Mucosa of rectum (tissue), 2 donors: ENCODE measurements at regions not wholly inside any gene's neighbourhood (a gene's known extent, or its start where the extent isn't known, plus 50 kb on each side); places are given as distances from the start of the nearest gene placed in this dataset.

Experiments used
- H3K27ac ChIP-seq, 2 donors: one replicate each; pipeline ENCODE4 v1.7.0; 2013; ENCODE audit warnings: inconsistent platforms in 2 of 2, low read depth in 2 of 2, low read length in 2 of 2
- H3K27me3 ChIP-seq, 2 donors: one replicate each; pipeline ENCODE4 v1.7.0; 2013; ENCODE audit warnings: low read length in 2 of 2; ENCODE audit not compliant: control insufficient read depth in 2 of 2, insufficient read depth in 2 of 2
- H3K36me3 ChIP-seq, 2 donors: one replicate each; pipeline ENCODE4 v1.7.0; 2013; ENCODE audit warnings: low read length in 2 of 2; ENCODE audit not compliant: control insufficient read depth in 2 of 2, insufficient read depth in 2 of 2
- H3K4me1 ChIP-seq, 2 donors: one replicate each; pipeline ENCODE4 v1.7.0; 2013; ENCODE audit warnings: low read length in 2 of 2, mild to moderate bottlenecking in 1 of 2; ENCODE audit not compliant: control insufficient read depth in 2 of 2, insufficient read depth in 2 of 2
- H3K4me3 ChIP-seq, 2 donors: one replicate each; pipeline ENCODE4 v1.7.0; 2013; ENCODE audit warnings: low read length in 2 of 2
- H3K9ac ChIP-seq, 2 donors: one replicate each; pipeline ENCODE4 v1.7.0; 2013; ENCODE audit warnings: low read length in 2 of 2, low read depth in 1 of 2, mild to moderate bottlenecking in 1 of 2
- H3K9me3 ChIP-seq, 2 donors: one replicate each; pipeline ENCODE4 v1.7.0; 2013; ENCODE audit warnings: low read length in 2 of 2; ENCODE audit not compliant: control insufficient read depth in 2 of 2
- donor health status: healthy.
- donor health status: Normal muscosa, but diverticular disease.

GRCh38 chr12:91778091-91778832 lies 367.4 kb downstream of the BTG1 start:
- peak overlapping the region; percentile 66 to 70 for H3K27ac ChIP-seq
- peak overlapping the region; percentile 12 to 28 for H3K9ac ChIP-seq

DNA sequence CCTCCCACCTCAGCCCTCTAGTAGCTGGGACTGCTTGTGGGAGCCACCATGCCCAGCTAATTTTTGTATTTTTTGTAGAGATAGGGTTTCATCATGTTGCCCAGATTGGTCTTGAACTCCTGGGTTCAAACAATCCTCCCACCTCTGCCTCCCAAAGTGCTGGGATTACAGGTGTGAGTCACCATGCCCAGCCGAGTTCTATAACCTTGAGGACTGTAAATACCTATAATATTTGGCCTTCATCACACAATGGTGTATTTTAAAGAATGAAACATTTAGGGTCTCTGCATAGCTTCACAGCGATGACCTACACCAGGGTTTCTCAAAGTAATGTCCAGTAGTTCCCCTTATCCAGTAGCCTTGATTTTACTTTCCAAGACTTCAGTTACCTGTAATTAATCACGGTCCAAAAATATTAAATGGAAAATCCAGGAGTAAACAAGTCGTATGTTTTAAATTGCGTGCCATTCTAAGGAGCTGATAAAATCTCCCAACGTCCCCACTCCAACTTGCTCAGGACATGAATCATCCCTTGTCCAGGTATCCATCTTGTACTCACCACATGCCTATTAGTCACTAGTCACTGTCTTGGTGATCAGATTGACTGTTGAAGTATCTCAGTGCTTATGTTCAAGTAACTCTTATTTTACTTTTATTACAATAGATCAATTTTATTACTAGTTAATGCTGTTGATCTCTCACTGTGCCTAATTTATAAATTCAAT lies 368.2 kb downstream of the BTG1 start:
- no peak overlapping the region for H3K9ac ChIP-seq
- H3K36me3 ChIP-seq, result no peaks in the 10 kb centered on the region
- no peaks in the 10 kb centered on the region for H3K27me3 ChIP-seq
- H3K4me1 ChIP-seq, result peaks cover 8 to 12% of the 10 kb centered on the region in 2 donors
- H3K9me3 ChIP-seq, result no peaks in the 10 kb centered on the region
- H3K27ac ChIP-seq, result no peak overlapping the region
- H3K4me3 ChIP-seq, result no peak overlapping the region

More at GRCh38 chr12:91778091-91778832, 367.4 kb downstream of the BTG1 start:
- peaks cover 8 to 12% of the 10 kb centered on the region in 2 donors for H3K4me1 ChIP-seq
- no peaks in the 10 kb centered on the region for H3K36me3 ChIP-seq
- peak overlapping the region in 1 of 2 donors; percentile 38 for H3K4me3 ChIP-seq
- H3K9me3 ChIP-seq, result no peaks in the 10 kb centered on the region
- no peaks in the 10 kb centered on the region for H3K27me3 ChIP-seq

DNA sequence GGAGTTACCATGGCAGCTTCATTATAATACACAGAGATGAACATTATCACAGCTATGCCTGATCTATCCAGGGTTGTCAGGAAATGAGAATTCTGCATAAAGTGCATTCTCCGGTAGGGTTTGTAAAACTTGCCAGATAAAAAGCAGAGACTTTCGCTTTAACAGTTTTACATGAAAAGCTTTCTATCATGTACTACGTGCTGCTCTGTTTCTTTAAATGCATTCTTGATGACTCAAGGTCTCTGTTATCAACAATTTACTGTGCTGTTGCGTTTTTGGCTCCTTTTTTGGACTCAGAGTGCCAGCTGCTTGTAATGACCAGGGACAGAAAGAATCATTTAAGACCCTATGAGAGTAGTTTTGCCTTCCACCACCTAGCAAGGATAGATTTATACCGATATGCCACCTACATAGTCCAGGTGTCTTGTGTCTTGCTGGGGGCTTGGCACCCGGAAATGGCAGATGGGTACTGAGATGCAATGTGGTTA lies 371.2 kb downstream of the BTG1 start:
- H3K4me1 ChIP-seq, result peaks cover 8 to 12% of the 10 kb centered on the region in 2 donors
- no peak overlapping the region for H3K27ac ChIP-seq
- no peaks in the 10 kb centered on the region for H3K36me3 ChIP-seq
- H3K4me3 ChIP-seq, result no peak overlapping the region
- no peak overlapping the region for H3K9ac ChIP-seq
- H3K27me3 ChIP-seq, result no peaks in the 10 kb centered on the region
- H3K9me3 ChIP-seq, result no peaks in the 10 kb centered on the region

DNA sequence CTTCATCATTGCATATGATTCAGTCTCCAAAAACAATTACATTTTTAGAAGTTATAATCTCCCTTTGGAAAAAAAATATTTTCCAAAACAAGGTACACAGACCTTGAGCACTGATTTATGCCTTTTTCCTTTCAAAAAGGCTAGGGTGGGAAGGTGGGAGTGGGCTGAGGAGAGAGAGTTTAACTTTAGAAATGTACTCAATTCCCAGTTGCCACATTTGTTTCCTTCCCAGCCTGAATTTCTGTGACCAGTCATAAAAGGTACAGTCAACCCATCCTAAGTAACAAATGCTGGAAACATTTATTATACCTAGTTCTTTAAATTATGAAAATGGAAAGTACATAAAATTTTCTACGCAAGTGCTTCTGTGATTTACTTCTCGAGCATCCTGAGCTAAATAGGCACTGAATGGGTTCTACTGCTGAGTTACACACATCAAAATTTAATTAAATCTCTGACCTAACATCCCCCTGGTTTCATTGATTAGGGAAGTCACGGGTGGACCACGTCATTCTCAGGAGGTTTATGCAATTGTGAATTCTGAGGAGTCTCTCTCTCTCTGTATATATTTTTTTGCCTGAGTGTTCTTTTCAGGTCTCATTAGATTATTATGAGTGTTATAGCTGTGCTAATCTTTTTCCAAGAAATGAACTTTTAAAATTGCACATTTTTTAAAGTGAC lies 371.8 kb downstream of the BTG1 start:
- Histone ChIP-seq H3K9me3 (no peaks in the 10 kb centered on the region), H3K36me3 (no peaks in the 10 kb centered on the region), H3K27me3 (no peaks in the 10 kb centered on the region), H3K4me1 (peaks cover 5 to 6% of the 10 kb centered on the region in 2 donors), H3K27ac (no peak overlapping the region), H3K9ac (no peak overlapping the region), H3K4me3 (no peak overlapping the region)

DNA sequence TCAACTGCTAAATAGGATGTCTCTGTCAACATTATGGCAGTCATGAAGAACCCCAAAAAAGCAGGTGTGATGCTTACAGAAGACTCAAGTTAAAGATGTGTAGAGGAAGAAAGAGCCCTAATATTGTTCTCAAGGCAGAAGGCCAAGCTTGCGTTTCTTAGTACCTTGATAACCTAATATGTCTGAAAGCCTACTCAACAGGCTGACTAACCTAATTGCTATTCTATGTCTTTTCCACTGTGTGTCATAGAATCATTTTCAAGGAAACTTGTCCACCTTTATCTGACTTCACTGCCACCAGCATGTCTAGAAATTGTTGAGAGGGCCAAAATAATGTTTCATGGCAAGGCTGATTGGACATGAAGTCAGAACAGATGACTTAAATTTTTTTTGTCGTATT lies 373.2 kb downstream of the BTG1 start:
- H3K4me3 ChIP-seq, result no peak overlapping the region
- no peaks in the 10 kb centered on the region for H3K36me3 ChIP-seq
- no peaks in the 10 kb centered on the region for H3K4me1 ChIP-seq

DNA sequence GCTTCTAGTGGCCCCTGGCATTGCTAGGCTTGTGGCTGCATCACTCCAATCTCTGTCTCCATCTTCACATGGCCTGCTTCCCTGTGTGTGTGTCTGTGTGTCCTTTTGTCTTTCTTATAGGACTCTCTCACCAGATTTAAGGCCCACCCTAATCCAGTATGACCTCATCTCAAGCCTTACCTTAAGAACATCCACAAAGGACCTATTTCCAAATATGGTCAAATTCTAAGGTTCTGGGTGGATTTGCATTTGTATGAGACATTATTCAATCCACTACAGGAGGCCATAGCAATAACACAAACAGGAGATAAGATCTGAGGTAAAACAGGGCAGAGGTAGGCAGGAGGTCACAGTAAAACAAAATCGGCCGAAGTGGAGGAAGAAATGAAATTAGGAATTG lies 375.9 kb downstream of the BTG1 start:
- Histone ChIP-seq H3K36me3 (no peaks in the 10 kb centered on the region), H3K27ac (no peak overlapping the region), H3K27me3 (no peaks in the 10 kb centered on the region), H3K4me3 (no peak overlapping the region), H3K9ac (no peak overlapping the region), H3K9me3 (no peaks in the 10 kb centered on the region), H3K4me1 (no peaks in the 10 kb centered on the region)

More for the DNA sequence above, 373.2 kb downstream of the BTG1 start:
- H3K9me3 ChIP-seq, result no peaks in the 10 kb centered on the region
- H3K27me3 ChIP-seq, result no peaks in the 10 kb centered on the region
- no peak overlapping the region for H3K9ac ChIP-seq
- H3K27ac ChIP-seq, result no peak overlapping the region

DNA sequence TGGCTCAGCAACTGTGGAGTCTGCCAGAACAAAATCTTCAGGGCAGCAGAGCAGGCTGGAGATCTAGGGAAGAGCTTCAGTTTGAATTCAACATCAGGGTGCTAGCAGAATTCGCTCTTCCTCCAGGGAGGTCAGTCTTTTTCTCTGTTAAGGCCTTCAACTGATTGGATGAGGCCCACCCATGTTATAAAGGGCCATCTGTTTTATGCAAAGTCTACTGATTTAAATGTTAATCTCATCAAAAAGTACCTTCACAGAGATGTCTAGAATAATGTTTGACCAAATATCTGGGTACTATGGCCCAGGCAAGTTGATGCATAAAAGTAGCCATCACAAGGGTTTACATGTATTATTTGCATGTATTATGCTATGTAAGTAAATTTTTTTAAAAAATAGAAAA lies 378.4 kb downstream of the BTG1 start:
- H3K4me1 ChIP-seq, result no peaks in the 10 kb centered on the region

GRCh38 chr12:91766454-91766853 lies 379.2 kb downstream of the BTG1 start:
- no peak overlapping the region for H3K4me3 ChIP-seq
- H3K4me1 ChIP-seq, result no peaks in the 10 kb centered on the region
- no peaks in the 10 kb centered on the region for H3K36me3 ChIP-seq
- H3K27ac ChIP-seq, result no peak overlapping the region
- no peaks in the 10 kb centered on the region for H3K27me3 ChIP-seq
- H3K9ac ChIP-seq, result no peak overlapping the region
- no peaks in the 10 kb centered on the region for H3K9me3 ChIP-seq

More for the DNA sequence above, 378.4 kb downstream of the BTG1 start:
- Histone ChIP-seq H3K27ac (no peak overlapping the region), H3K36me3 (no peaks in the 10 kb centered on the region), H3K9ac (no peak overlapping the region), H3K27me3 (no peaks in the 10 kb centered on the region), H3K9me3 (no peaks in the 10 kb centered on the region), H3K4me3 (no peak overlapping the region)

GRCh38 chr12:91763654-91764370 lies 381.8 kb downstream of the BTG1 start:
- no peak overlapping the region for H3K9ac ChIP-seq
- H3K9me3 ChIP-seq, result peaks cover 0 to 5% of the 10 kb centered on the region in 2 donors
- H3K4me1 ChIP-seq, result no peaks in the 10 kb centered on the region
- no peaks in the 10 kb centered on the region for H3K27me3 ChIP-seq
- no peak overlapping the region for H3K27ac ChIP-seq
- H3K4me3 ChIP-seq, result no peak overlapping the region
- H3K36me3 ChIP-seq, result no peaks in the 10 kb centered on the region
